ENCODE measurements at regions not wholly inside any gene's neighbourhood (a gene's known extent, or its start where the extent isn't known, plus 50 kb on each side); places are given as distances from the start of the nearest gene placed in this dataset.

DNA sequence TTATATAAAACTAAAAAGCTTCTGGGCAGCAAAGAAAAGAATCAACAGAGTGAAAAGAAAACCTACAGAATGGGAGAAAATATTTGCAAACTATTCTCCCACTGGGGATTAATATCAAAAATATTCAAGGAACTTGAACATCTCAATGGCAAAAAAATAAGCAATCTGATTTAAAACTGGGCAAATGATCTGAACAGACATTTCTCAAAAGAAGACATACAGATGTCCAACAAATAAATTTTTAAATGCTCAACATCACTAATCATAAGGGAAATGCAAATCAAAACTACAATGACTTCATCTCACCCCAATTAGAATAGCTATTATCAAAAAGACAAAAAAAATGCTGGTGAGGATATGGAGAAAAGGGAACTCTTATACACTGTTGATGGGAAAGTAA is 57.2 kb upstream of the SSBP2 start:
- no peaks in the 10 kb centered on the region for H3K27me3 Mint-ChIP-seq (ENCODE audit: low read depth)
- H3K4me1 Mint-ChIP-seq = no peaks in the 10 kb centered on the region
- TF ChIP-seq, protein P1, sequence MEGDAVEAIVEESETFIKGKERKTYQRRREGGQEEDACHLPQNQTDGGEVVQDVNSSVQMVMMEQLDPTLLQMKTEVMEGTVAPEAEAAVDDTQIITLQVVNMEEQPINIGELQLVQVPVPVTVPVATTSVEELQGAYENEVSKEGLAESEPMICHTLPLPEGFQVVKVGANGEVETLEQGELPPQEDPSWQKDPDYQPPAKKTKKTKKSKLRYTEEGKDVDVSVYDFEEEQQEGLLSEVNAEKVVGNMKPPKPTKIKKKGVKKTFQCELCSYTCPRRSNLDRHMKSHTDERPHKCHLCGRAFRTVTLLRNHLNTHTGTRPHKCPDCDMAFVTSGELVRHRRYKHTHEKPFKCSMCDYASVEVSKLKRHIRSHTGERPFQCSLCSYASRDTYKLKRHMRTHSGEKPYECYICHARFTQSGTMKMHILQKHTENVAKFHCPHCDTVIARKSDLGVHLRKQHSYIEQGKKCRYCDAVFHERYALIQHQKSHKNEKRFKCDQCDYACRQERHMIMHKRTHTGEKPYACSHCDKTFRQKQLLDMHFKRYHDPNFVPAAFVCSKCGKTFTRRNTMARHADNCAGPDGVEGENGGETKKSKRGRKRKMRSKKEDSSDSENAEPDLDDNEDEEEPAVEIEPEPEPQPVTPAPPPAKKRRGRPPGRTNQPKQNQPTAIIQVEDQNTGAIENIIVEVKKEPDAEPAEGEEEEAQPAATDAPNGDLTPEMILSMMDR (conservative IDR thresholded peaks at IDR 0.05) = no peak
- no peak for DNase-seq (ENCODE audit: low read depth, low spot score)
- peaks cover 17% of the 10 kb centered on the region for H3K9me3 Mint-ChIP-seq
- H3K27ac Mint-ChIP-seq (ENCODE audit: unreplicated experiment) = no peak overlapping the region
- H3K4me3 Mint-ChIP-seq = no peak overlapping the region
- peaks cover 20% of the 10 kb centered on the region for H3K36me3 Mint-ChIP-seq (ENCODE audit: low read depth)

DNA sequence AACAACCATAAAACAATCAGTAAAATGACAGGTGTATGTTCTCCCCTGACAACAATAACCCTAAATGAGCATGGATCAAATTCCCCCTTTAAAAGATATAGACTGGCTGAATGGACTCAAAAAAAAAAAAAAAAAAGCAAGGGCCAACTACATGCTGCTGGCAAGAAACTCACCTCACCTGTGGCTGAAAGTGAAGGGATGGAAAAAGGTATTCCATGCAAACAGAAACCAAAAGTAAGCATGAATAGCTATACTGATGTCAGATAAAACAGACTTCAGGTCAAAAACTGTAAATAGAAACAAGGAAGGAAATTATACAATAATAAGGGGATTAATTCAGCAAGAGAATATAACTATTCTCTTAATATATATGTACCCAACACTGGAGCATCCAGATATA is 54.2 kb upstream of the SSBP2 start:
- no peaks in the 10 kb centered on the region for H3K27me3 Mint-ChIP-seq (ENCODE audit: low read depth)

DNA sequence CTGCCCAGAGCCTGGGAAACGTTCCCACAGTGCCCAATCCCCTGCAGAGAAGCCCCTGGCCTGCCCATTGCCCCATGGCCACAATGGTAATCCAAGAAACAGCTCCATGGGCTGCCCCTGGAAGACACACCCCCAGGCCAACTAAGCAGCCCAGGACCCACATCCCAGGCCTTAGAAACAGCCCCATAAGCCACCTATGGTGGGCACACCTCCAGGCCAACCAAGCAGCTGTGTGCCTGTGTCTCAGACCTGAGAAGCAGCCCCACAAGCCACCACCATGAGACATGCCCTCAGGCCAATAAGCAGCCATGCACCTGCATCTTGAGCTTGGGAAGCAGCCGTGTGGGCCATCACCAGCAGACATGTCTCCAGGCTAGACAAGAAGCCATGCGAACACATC is 52.9 kb upstream of the SSBP2 start:
- no peaks in the 10 kb centered on the region for H3K4me1 Mint-ChIP-seq
- H3K27me3 Mint-ChIP-seq (ENCODE audit: low read depth) = no peaks in the 10 kb centered on the region
- H3K27ac Mint-ChIP-seq (ENCODE audit: unreplicated experiment) = no peak overlapping the region
- TF ChIP-seq, protein P1 (conservative IDR thresholded peaks at IDR 0.05) = no peak
- no peak overlapping the region for H3K4me3 Mint-ChIP-seq
- DNase-seq (ENCODE audit: low read depth, low spot score) = no peak
- H3K9me3 Mint-ChIP-seq = peaks cover 17% of the 10 kb centered on the region
- H3K36me3 Mint-ChIP-seq (ENCODE audit: low read depth) = peaks cover 20% of the 10 kb centered on the region

More for the DNA sequence above, 54.2 kb upstream of the SSBP2 start:
- TF ChIP-seq, protein P1 (conservative IDR thresholded peaks at IDR 0.05) = no peak
- no peak for DNase-seq (ENCODE audit: low read depth, low spot score)
- Mint-ChIP-seq H3K4me1 (no peaks in the 10 kb centered on the region), H3K27ac (ENCODE audit: unreplicated experiment) (no peak overlapping the region), H3K36me3 (ENCODE audit: low read depth) (peaks cover 20% of the 10 kb centered on the region), H3K9me3 (peaks cover 17% of the 10 kb centered on the region), H3K4me3 (no peak overlapping the region)

DNA sequence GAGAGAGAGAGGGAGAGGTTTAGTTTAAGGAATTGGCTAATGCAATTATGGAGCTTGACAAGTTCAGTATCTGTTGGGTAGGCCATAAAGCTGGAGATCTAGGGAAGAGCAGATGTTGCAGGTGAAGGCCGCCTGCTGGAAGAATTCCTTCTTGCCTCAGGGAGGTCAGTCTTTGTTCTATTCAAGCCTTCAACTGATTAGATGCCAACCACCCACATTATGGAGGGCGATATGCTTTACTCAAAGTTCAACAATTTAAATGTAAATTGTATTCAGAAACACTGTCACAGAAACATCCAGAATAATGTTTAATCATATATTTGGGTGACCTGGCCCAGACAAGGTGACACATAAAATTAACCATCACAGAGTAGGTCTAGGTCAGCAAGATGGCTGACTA is 51.7 kb upstream of the SSBP2 start:
- Mint-ChIP-seq H3K4me3 (no peak overlapping the region), H3K27me3 (ENCODE audit: low read depth) (no peaks in the 10 kb centered on the region), H3K36me3 (ENCODE audit: low read depth) (peaks cover 8% of the 10 kb centered on the region), H3K4me1 (peaks cover 8% of the 10 kb centered on the region), H3K27ac (ENCODE audit: unreplicated experiment) (no peak overlapping the region), H3K9me3 (peaks cover 5% of the 10 kb centered on the region)
- DNase-seq (ENCODE audit: low read depth, low spot score) = no peak
- TF ChIP-seq, protein P1 (conservative IDR thresholded peaks at IDR 0.05) = no peak

DNA sequence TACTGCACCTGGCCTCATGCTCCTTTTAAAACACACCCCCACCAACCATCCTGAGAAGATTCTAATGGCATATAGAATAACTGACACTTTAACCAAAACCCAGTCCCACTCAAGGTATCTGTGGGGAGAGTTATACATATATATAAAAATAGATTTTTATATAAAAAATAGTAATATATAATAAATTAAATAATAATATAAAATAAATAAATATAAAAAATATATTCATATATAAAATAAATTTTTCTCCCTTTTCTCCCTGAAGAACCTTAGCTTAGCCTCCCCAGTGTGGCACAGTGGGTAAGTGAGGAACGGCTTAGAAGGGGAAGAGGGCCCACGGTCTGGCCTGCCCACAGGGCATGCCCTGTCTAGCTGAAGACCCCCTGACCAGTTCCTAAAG is 51.1 kb upstream of the SSBP2 start:
- Mint-ChIP-seq H3K4me3 (no peak overlapping the region), H3K27me3 (ENCODE audit: low read depth) (no peaks in the 10 kb centered on the region), H3K27ac (ENCODE audit: unreplicated experiment) (no peak overlapping the region), H3K4me1 (peaks cover 8% of the 10 kb centered on the region), H3K36me3 (ENCODE audit: low read depth) (peaks cover 6% of the 10 kb centered on the region), H3K9me3 (peaks cover 3% of the 10 kb centered on the region)
- DNase-seq (ENCODE audit: low read depth, low spot score) = no peak
- TF ChIP-seq, protein P1 (conservative IDR thresholded peaks at IDR 0.05) = no peak

DNA sequence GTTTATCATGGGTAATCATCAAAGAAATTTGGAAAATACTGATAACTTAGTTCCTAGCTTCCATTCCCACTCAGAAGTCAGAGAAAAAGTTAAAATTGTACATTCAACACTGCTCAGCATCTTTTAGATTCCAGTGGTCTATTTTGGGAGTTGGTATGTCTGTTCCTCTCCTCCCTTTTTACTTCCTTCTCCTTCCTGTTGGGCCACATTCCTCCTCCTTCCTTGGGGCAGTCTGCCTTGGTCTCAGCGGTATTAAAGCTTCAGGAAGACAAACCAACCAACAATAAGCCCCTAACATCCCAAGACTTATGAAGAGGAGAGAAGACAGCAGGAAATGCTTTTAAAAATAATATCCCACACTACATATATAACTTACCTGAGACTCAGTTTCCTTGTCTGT is 49.9 kb upstream of the SSBP2 start:
- Mint-ChIP-seq H3K9me3 (no peaks in the 10 kb centered on the region), H3K27ac (ENCODE audit: unreplicated experiment) (no peak overlapping the region), H3K4me3 (no peak overlapping the region), H3K4me1 (peaks cover 8% of the 10 kb centered on the region), H3K36me3 (ENCODE audit: low read depth) (no peaks in the 10 kb centered on the region), H3K27me3 (ENCODE audit: low read depth) (no peaks in the 10 kb centered on the region)
- no peak for DNase-seq (ENCODE audit: low read depth, low spot score)
- TF ChIP-seq, protein P1 (conservative IDR thresholded peaks at IDR 0.05) = no peak
